Endodermal cell (in vitro differentiated cells): ENCODE measurements at regions not wholly inside any gene's neighbourhood (a gene's known extent, or its start where the extent isn't known, plus 50 kb on each side); places are given as distances from the start of the nearest gene placed in this dataset.
A peak's percentile ranks its signal among the peaks of the same experiment; 100 is the strongest.

ENCODE experiments used
- DNase-seq: peaks from one replicate; pipeline ENCODE4 v3.0.0-alpha.2; 2017
- H3K27ac ChIP-seq: 2 replicates; pipeline ENCODE4 v1.5.1; 2013; ENCODE audit warnings: mild to moderate bottlenecking, low read depth, low read length, moderate library complexity
- H3K27me3 ChIP-seq: 2 replicates; pipeline ENCODE4 v1.6.1; 2013; ENCODE audit warnings: mild to moderate bottlenecking, low read length, moderate library complexity; ENCODE audit not compliant: insufficient read depth, control insufficient read depth, poor library complexity, severe bottlenecking
- H3K36me3 ChIP-seq: 2 replicates; pipeline ENCODE4 v1.7.0; 2013; ENCODE audit warnings: mild to moderate bottlenecking, low read length, moderate library complexity; ENCODE audit not compliant: control insufficient read depth, insufficient read depth
- H3K4me1 ChIP-seq: one replicate; pipeline ENCODE4 v1.7.0; 2013; ENCODE audit warnings: low read length; ENCODE audit not compliant: control insufficient read depth, insufficient read depth
- H3K4me3 ChIP-seq: 2 replicates; pipeline ENCODE4 v1.5.1; 2013; ENCODE audit warnings: mild to moderate bottlenecking, low read length, moderate library complexity
- H3K9ac ChIP-seq: 2 replicates; pipeline ENCODE4 v1.6.1; 2013; ENCODE audit warnings: mild to moderate bottlenecking, low read length, moderate library complexity; ENCODE audit not compliant: poor library complexity, severe bottlenecking; ENCODE audit errors: extremely low read depth
- H3K9me3 ChIP-seq: 2 replicates; pipeline ENCODE4 v1.6.1; 2013; ENCODE audit warnings: mild to moderate bottlenecking, low read length, moderate library complexity; ENCODE audit not compliant: control insufficient read depth
- H3K27ac Mint-ChIP-seq: 2 replicates; pipeline ENCODE4 v1.8.0; 2020; ENCODE audit warnings: mixed read lengths
- H3K27me3 Mint-ChIP-seq: 2 replicates; pipeline ENCODE4 v1.8.0; 2021; ENCODE audit warnings: mild to moderate bottlenecking, mixed read lengths; ENCODE audit not compliant: insufficient read depth
- H3K36me3 Mint-ChIP-seq: 2 replicates; pipeline ENCODE4 v1.8.0; 2020; ENCODE audit warnings: low read depth, mixed read lengths
- H3K4me1 Mint-ChIP-seq: 2 replicates; pipeline ENCODE4 v1.8.0; 2020; ENCODE audit warnings: mixed read lengths
- H3K4me3 Mint-ChIP-seq: 2 replicates; pipeline ENCODE4 v1.8.0; 2020; ENCODE audit warnings: mild to moderate bottlenecking, moderate library complexity, mixed read lengths
- H3K9me3 Mint-ChIP-seq: 2 replicates; pipeline ENCODE4 v1.8.0; 2020; ENCODE audit warnings: mild to moderate bottlenecking, mixed read lengths
- WGBS, 2 experiments: methylation state at CpG; one replicate each; pipeline versions ENCODE4 v1.1.5 to v1.1.7; 2013; ENCODE audit warnings: missing lambda C conversion rate in 2 of 2, mixed read lengths in 1 of 2; ENCODE audit not compliant: insufficient coverage in 1 of 2, insufficient read length in 1 of 2; 5-methylcytosine and 5-hydroxymethylcytosine counted together
- TF ChIP-seq, protein P1 (sequence below): fragments of 200-600 bp; sonication (generic); conservative IDR thresholded peaks from 2 replicates; pipeline ENCODE4 v1.5.0; 2021; ENCODE audit warnings: antibody characterized with exemption, mild to moderate bottlenecking

DNA sequence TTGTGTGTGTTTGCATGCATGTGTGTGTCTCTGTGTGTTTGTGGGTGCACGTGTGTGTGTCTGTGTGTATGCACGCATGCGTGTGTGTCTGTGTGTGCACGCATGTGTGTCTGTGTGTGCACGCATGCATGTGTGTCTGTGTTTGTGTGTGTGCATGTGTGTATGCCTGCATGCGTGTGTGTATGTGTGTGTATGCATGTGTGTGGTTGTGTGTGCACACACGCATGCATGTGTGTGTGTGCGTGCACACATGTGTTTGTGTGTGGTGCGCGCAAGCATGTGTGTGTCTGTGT, 239.9 kb upstream of the TNRC6C start:
- TF ChIP-seq, protein P1, sequence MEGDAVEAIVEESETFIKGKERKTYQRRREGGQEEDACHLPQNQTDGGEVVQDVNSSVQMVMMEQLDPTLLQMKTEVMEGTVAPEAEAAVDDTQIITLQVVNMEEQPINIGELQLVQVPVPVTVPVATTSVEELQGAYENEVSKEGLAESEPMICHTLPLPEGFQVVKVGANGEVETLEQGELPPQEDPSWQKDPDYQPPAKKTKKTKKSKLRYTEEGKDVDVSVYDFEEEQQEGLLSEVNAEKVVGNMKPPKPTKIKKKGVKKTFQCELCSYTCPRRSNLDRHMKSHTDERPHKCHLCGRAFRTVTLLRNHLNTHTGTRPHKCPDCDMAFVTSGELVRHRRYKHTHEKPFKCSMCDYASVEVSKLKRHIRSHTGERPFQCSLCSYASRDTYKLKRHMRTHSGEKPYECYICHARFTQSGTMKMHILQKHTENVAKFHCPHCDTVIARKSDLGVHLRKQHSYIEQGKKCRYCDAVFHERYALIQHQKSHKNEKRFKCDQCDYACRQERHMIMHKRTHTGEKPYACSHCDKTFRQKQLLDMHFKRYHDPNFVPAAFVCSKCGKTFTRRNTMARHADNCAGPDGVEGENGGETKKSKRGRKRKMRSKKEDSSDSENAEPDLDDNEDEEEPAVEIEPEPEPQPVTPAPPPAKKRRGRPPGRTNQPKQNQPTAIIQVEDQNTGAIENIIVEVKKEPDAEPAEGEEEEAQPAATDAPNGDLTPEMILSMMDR = no peak
- no peak overlapping the region for H3K4me3 ChIP-seq
- H3K4me1 ChIP-seq = no peaks in the 10 kb centered on the region
- Mint-ChIP-seq H3K9me3 (peaks cover 29% of the 10 kb centered on the region), H3K4me3 (no peak overlapping the region), H3K36me3 (no peaks in the 10 kb centered on the region), H3K27me3 (peaks cover 1% of the 10 kb centered on the region), H3K27ac (no peak overlapping the region), H3K4me1 (no peaks in the 10 kb centered on the region)
- H3K36me3 ChIP-seq = no peaks in the 10 kb centered on the region
- no peak overlapping the region for H3K9ac ChIP-seq
- WGBS, 2 experiments = 96 to 100% methylated on average over 5 to 10 of the region's 10 CpGs
- peak; percentile 24 for DNase-seq
- no peak overlapping the region for H3K27ac ChIP-seq
- H3K27me3 ChIP-seq = no peaks in the 10 kb centered on the region
- H3K9me3 ChIP-seq = peaks cover 21% of the 10 kb centered on the region

DNA sequence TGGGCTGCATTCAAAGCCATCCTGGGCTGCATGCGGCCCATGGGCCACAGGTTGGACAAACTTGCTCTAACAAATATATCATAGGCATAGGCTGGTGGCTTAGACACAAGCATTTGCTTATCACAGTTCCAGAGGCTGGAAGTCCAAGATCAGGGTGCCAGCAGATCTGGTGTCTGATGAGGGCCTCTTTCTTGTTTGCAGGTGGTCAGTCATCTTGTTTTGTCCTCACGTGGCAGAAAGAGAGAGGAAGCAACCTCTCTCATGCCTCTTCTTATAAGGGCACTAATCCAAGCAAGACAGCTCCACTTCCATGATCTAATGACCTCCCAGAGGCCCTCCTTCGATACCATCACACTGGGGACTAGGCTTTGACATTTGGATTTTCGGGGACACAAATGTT, 238.7 kb upstream of the TNRC6C start:
- Mint-ChIP-seq H3K9me3 (peaks cover 21% of the 10 kb centered on the region), H3K4me1 (no peaks in the 10 kb centered on the region), H3K4me3 (no peak overlapping the region), H3K36me3 (no peaks in the 10 kb centered on the region), H3K27me3 (peaks cover 3% of the 10 kb centered on the region), H3K27ac (no peak overlapping the region)
- H3K27me3 ChIP-seq = no peaks in the 10 kb centered on the region
- TF ChIP-seq, protein P1 = no peak
- no peak overlapping the region for H3K9ac ChIP-seq
- peak; percentile 35 for DNase-seq
- no peak overlapping the region for H3K27ac ChIP-seq
- 86 to 97% methylated on average over 4 of the region's 4 CpGs for WGBS, 2 experiments
- no peaks in the 10 kb centered on the region for H3K36me3 ChIP-seq
- peaks cover 11% of the 10 kb centered on the region for H3K9me3 ChIP-seq
- no peaks in the 10 kb centered on the region for H3K4me1 ChIP-seq
- H3K4me3 ChIP-seq = no peak overlapping the region

DNA sequence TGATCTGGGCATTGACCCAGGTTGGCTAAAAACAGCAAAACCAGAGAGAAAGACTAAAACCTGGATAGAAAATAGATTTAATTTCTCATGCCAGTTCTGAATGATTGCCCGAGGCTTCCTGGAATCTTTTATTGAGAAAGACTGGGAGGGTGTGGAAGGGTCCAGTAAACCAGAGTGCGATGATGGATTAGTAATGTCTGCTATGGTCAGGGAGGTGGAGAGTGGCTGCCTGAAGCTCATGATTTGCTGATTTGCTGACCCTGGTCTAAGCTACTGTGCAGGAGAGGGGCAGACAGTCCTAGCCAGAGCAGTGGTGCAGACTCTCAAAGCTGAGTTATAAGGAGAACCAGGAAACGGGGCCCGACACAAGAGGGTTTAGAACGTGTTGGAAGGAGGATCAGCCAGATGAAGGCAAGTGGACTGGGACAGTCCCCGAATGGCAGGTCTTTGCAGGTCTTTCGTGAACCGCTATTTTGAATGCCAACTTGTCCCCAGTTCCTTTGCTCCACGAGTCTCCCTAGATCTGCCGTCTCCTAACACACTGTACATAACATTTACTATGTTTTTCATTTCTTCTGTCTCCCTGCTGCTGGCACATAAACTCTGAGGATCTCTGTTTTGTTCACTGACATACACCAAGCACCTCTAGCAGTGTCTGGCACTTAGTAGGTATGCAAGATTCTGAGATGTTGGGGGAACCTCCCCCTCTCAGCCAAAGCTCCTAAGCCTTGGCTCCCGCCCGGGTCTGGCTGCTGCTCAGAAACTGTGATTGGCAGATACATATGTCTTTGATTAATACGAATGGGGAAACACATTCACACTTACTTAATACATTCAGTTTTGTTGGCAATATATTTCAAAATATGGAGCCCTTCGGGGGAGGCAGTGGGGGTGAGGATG, 237.3 kb upstream of the TNRC6C start:
- WGBS, 2 experiments = 90 to 95% methylated on average over 10 to 14 of the region's 14 CpGs
- Histone ChIP-seq H3K4me3 (no peak overlapping the region), H3K9me3 (peaks cover 4% of the 10 kb centered on the region), H3K27ac (no peak overlapping the region), H3K36me3 (no peaks in the 10 kb centered on the region), H3K27me3 (no peaks in the 10 kb centered on the region), H3K4me1 (no peaks in the 10 kb centered on the region), H3K9ac (no peak overlapping the region)
- TF ChIP-seq, protein P1 = no peak
- H3K27ac Mint-ChIP-seq = no peak overlapping the region
- H3K27me3 Mint-ChIP-seq = peaks cover 4% of the 10 kb centered on the region
- peak; percentile 44 for DNase-seq
- H3K4me1 Mint-ChIP-seq = no peaks in the 10 kb centered on the region
- no peaks in the 10 kb centered on the region for H3K36me3 Mint-ChIP-seq
- H3K4me3 Mint-ChIP-seq = no peak overlapping the region
- H3K9me3 Mint-ChIP-seq = peaks cover 15% of the 10 kb centered on the region
